ENCODE measurements at regions not wholly inside any gene's neighbourhood (a gene's known extent, or its start where the extent isn't known, plus 50 kb on each side); places are given as distances from the start of the nearest gene placed in this dataset.
"Not testable (repeated sequence)": the region's sequence is repeated elsewhere in the genome, so short reads cannot be mapped to it uniquely, and the experiment has no call there.

- Histone ChIP-seq H3K36me3 (no peaks in the 10 kb centered on the region), H3K4me1 (no peaks in the 10 kb centered on the region), H3K27ac (no peak overlapping the region), H3K4me3 (no peak overlapping the region), H3K27me3 (replicated peaks in 1 of 7) (peaks cover 0 to 3% (median 0%) of the 10 kb centered on the region in 7 donors), H3K9me3 (peaks cover 0 to 27% (median 12%) of the 10 kb centered on the region in 8 donors)
- DNase-seq = no peak
- TF ChIP-seq POLR2A (IDR thresholded peaks at IDR 0.05) (no peak), POLR2AphosphoS5 (IDR thresholded peaks at IDR 0.05) (no peak)
- TF ChIP-seq, protein P1, sequence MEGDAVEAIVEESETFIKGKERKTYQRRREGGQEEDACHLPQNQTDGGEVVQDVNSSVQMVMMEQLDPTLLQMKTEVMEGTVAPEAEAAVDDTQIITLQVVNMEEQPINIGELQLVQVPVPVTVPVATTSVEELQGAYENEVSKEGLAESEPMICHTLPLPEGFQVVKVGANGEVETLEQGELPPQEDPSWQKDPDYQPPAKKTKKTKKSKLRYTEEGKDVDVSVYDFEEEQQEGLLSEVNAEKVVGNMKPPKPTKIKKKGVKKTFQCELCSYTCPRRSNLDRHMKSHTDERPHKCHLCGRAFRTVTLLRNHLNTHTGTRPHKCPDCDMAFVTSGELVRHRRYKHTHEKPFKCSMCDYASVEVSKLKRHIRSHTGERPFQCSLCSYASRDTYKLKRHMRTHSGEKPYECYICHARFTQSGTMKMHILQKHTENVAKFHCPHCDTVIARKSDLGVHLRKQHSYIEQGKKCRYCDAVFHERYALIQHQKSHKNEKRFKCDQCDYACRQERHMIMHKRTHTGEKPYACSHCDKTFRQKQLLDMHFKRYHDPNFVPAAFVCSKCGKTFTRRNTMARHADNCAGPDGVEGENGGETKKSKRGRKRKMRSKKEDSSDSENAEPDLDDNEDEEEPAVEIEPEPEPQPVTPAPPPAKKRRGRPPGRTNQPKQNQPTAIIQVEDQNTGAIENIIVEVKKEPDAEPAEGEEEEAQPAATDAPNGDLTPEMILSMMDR (IDR thresholded peaks at IDR 0.05 in 8 of 11, conservative IDR thresholded peaks at IDR 0.05 in 3 of 11) = no peak
- 77 to 92% (median 84%) methylated on average over 6 of the region's 6 CpGs for WGBS, 5 donors
- intact Hi-C loops (cut with DNase I; ENCODE audit: low total_unique reads) = no loop called here
These were observed 68.9 kb downstream of the CYP26B1 start for GRCh38 chr2:72078773-72079172.

DNA sequence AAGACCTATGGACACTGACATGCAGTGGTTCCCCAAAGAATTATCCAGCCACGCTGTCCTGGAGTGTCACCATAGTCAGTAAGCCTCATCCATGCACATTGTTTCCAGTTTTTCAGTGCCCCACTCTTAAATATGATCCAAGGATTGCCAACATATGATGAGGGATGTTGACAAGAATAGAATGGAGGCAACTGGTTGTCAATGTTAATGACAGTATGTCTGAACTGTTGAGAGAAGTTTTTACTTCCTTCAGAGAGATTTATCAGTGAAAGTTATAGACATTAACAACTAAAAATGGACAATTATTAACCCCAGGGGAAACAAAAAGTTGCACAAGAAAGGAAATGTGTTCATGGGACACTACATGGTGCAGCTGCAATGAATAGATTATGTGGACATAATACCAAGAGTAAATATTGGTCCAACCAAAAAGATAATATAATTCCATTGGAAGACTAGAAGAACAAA lies 69.9 kb downstream of the CYP26B1 start:
- intact Hi-C loops (cut with DNase I; ENCODE audit: low total_unique reads) = no loop called here
- TF ChIP-seq POLR2A (IDR thresholded peaks at IDR 0.05) = no peak
- no peak for TF ChIP-seq POLR2AphosphoS5 (IDR thresholded peaks at IDR 0.05)
- Histone ChIP-seq H3K27me3 (replicated peaks in 1 of 7) (no peaks in the 10 kb centered on the region), H3K4me1 (no peaks in the 10 kb centered on the region), H3K9me3 (peaks cover 0 to 37% (median 22%) of the 10 kb centered on the region in 8 donors), H3K4me3 (no peak overlapping the region), H3K27ac (no peak overlapping the region), H3K36me3 (no peaks in the 10 kb centered on the region)
- DNase-seq = no peak
- 74 to 93% (median 83%) methylated on average over 1 of the region's 1 CpG for WGBS, 5 donors

DNA sequence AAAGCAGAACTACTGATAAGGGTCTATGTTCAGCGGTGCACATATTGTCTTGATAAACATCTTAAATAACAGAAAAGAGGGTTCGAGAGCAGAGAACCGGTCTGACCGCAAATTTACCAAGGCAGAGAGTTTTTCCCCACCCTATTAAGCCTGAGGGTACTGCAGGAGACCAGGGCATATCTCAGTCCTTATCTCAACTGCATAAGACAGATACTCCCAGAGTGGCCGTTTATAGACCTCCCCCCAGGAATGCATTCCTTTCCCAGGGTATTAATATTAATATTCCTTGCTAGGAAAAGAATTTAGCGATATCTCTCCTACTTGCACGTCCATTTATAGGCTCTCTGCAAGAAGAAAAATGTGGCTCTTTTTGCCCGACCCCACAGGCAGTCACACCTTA lies 74.3 kb downstream of the CYP26B1 start:
- intact Hi-C loops (cut with DNase I; ENCODE audit: low total_unique reads); H3K27ac ChIP-seq: not testable (repeated sequence)
- 87 to 93% (median 91%) methylated on average over 7 to 8 of the region's 8 CpGs for WGBS, 5 donors

GRCh38 chr2:72064197-72064596 lies 83.5 kb downstream of the CYP26B1 start:
- DNase-seq; H3K4me1 ChIP-seq; H3K4me3 ChIP-seq; H3K36me3 ChIP-seq; intact Hi-C loops (cut with DNase I; ENCODE audit: low total_unique reads); H3K9me3 ChIP-seq; H3K27me3 ChIP-seq (replicated peaks in 1 of 7); H3K27ac ChIP-seq: not testable (repeated sequence)
- 77 to 88% (median 82%) methylated on average over 9 to 14 of the region's 14 CpGs; no CpG with 5 or more reads in 1 of the 5 donors for WGBS, 5 donors

More for the DNA sequence above, 74.3 kb downstream of the CYP26B1 start:
- not testable (repeated sequence) for DNase-seq; H3K27me3 ChIP-seq (replicated peaks in 1 of 7); H3K4me1 ChIP-seq; H3K4me3 ChIP-seq; H3K36me3 ChIP-seq
- H3K9me3 ChIP-seq = peaks cover 0 to 40% (median 26%) of the 10 kb centered on the region in 8 donors

DNA sequence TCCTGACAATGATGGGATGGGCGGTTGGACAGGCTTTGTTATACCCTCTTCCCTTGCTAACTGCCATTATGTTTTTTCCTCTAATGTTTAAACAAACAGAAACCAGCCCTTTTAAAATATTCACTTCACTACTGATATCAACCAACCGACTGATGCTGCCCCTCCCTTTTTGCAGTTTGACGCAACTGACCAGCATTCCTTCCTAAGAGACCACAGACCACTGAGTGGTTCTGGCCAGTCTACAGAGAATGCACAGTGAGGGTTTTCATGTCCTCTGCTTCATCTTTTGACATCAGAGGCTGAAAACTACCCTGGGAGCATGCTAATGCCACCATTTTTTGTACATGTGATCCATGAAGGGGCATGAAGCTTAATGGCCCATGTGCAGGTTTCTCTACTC lies 85.3 kb downstream of the CYP26B1 start:
- TF ChIP-seq, protein P1 (IDR thresholded peaks at IDR 0.05 in 8 of 11, conservative IDR thresholded peaks at IDR 0.05 in 3 of 11) = no peak
- TF ChIP-seq POLR2AphosphoS5 (IDR thresholded peaks at IDR 0.05) (no peak), POLR2A (IDR thresholded peaks at IDR 0.05) (no peak)
- 88 to 94% (median 91%) methylated on average over 3 of the region's 3 CpGs for WGBS, 5 donors
- Histone ChIP-seq H3K4me1 (no peaks in the 10 kb centered on the region), H3K27me3 (replicated peaks in 1 of 7) (no peaks in the 10 kb centered on the region), H3K9me3 (no peaks in the 10 kb centered on the region), H3K4me3 (no peak overlapping the region), H3K27ac (no peak overlapping the region), H3K36me3 (no peaks in the 10 kb centered on the region)
- intact Hi-C loops (cut with DNase I; ENCODE audit: low total_unique reads) = no loop called here
- no peak for DNase-seq

GRCh38 chr2:72057308-72057707 lies 90.4 kb downstream of the CYP26B1 start:
- H3K4me3 ChIP-seq = no peak overlapping the region
- no peaks in the 10 kb centered on the region for H3K36me3 ChIP-seq
- peaks cover 0 to 9% (median 0%) of the 10 kb centered on the region in 8 donors for H3K9me3 ChIP-seq
- 71 to 82% (median 77%) methylated on average over 1 of the region's 1 CpG for WGBS, 5 donors
- no peaks in the 10 kb centered on the region for H3K4me1 ChIP-seq
- no peak for TF ChIP-seq POLR2A (IDR thresholded peaks at IDR 0.05)
- TF ChIP-seq, protein P1 (IDR thresholded peaks at IDR 0.05 in 8 of 11, conservative IDR thresholded peaks at IDR 0.05 in 3 of 11) = no peak
- TF ChIP-seq POLR2AphosphoS5 (IDR thresholded peaks at IDR 0.05) = no peak
- intact Hi-C loops (cut with DNase I; ENCODE audit: low total_unique reads) = no loop called here
- H3K27me3 ChIP-seq (replicated peaks in 1 of 7) = no peaks in the 10 kb centered on the region
- no peak overlapping the region for H3K27ac ChIP-seq
- DNase-seq = no peak

Measured in spleen (tissue), 11 donors.